Keratinocyte (primary cell): ENCODE measurements at regions not wholly inside any gene's neighbourhood (a gene's known extent, or its start where the extent isn't known, plus 50 kb on each side); places are given as distances from the start of the nearest gene placed in this dataset.

Source experiments
- DNase-seq: peaks from one replicate; pipeline ENCODE4 v3.0.0-alpha.2; 2011; ENCODE audit warnings: low read depth, missing footprints, low spot score
- FAIRE-seq: peaks from 2 replicates; lab custom pipeline; 2011; peaks lifted over from hg19 to GRCh38; lab: Jason Lieb, UNC
- H2AFZ ChIP-seq: 2 replicates; pipeline ENCODE4 v1.6.0; 2012; ENCODE audit warnings: low read length, control low read depth, inconsistent platforms; ENCODE audit not compliant: control insufficient read depth
- H3K27ac ChIP-seq: 2 replicates; pipeline ENCODE4 v1.5.1; 2011; ENCODE audit warnings: low read length; ENCODE audit not compliant: control insufficient read depth, insufficient read depth
- H3K27me3 ChIP-seq: 3 replicates; pipeline ENCODE4 v1.6.0; 2011; ENCODE audit warnings: low read length; ENCODE audit not compliant: control insufficient read depth, insufficient read depth; ENCODE audit errors: extremely low read depth
- H3K36me3 ChIP-seq, 2 experiments: 2 replicates in 1 of 2; 3 replicates in 1 of 2; pipeline ENCODE4 v1.5.1; 2011; ENCODE audit warnings: low read length in 2 of 2, mild to moderate bottlenecking in 1 of 2; ENCODE audit not compliant: control insufficient read depth in 2 of 2, insufficient read depth in 2 of 2; ENCODE audit errors: extremely low read depth in 1 of 2
- H3K4me1 ChIP-seq: 3 replicates; pipeline ENCODE4 v1.5.1; 2011; ENCODE audit warnings: low read length; ENCODE audit not compliant: control insufficient read depth, insufficient read depth; ENCODE audit errors: extremely low read depth
- H3K4me2 ChIP-seq: 3 replicates; pipeline ENCODE4 v1.6.0; 2011; ENCODE audit warnings: low read depth, low read length; ENCODE audit not compliant: control insufficient read depth, insufficient read depth; ENCODE audit errors: extremely low read depth
- H3K4me3 ChIP-seq, 3 experiments: fragments of 200-600 bp in 1 of 3; sonication (generic) in 1 of 3; 2 replicates in 2 of 3; 3 replicates in 1 of 3; pipeline ENCODE4 v1.5.1; 2011 to 2016; ENCODE audit warnings: low read length in 3 of 3, mild to moderate bottlenecking in 3 of 3, control low read depth in 2 of 3, inconsistent platforms in 1 of 3, low read depth in 1 of 3, mixed read lengths in 1 of 3, mixed run types in 1 of 3, moderate library complexity in 1 of 3; ENCODE audit not compliant: control insufficient read depth in 2 of 3, insufficient read depth in 2 of 3; ENCODE audit errors: extremely low read depth in 1 of 3
- H3K79me2 ChIP-seq: 2 replicates; pipeline ENCODE4 v1.6.0; 2012; ENCODE audit warnings: low read length; ENCODE audit not compliant: control insufficient read depth, insufficient read depth
- H3K9ac ChIP-seq: 3 replicates; pipeline ENCODE4 v1.6.0; 2011; ENCODE audit warnings: low read length; ENCODE audit not compliant: control insufficient read depth, insufficient read depth; ENCODE audit errors: extremely low read depth
- H3K9me1 ChIP-seq: 3 replicates; pipeline ENCODE4 v1.6.0; 2011; ENCODE audit warnings: low read length; ENCODE audit not compliant: control insufficient read depth, insufficient read depth; ENCODE audit errors: extremely low read depth
- H3K9me3 ChIP-seq: 2 replicates; pipeline ENCODE4 v1.5.1; 2012; ENCODE audit warnings: low read depth, low read length; ENCODE audit not compliant: control insufficient read depth
- H4K20me1 ChIP-seq: 3 replicates; pipeline ENCODE4 v1.6.0; 2011; ENCODE audit warnings: low read length; ENCODE audit not compliant: control insufficient read depth, insufficient read depth; ENCODE audit errors: extremely low read depth
- CTCF ChIP-seq, 3 experiments: IDR thresholded peaks in 1 of 3; conservative IDR thresholded peaks in 1 of 3; optimal IDR thresholded peaks in 1 of 3; 2 replicates in 2 of 3; 3 replicates in 1 of 3; pipeline versions ENCODE3 to v1.5.1; 2011; ENCODE audit warnings: low read length in 3 of 3, mild to moderate bottlenecking in 3 of 3, moderate library complexity in 2 of 3, control low read depth in 1 of 3, inconsistent platforms in 1 of 3; ENCODE audit not compliant: insufficient read depth in 2 of 3; ENCODE audit errors: extremely low read depth in 1 of 3
- EZH2 ChIP-seq: IDR thresholded peaks from one replicate; pipeline ENCODE4 v1.6.1; 2012; ENCODE audit warnings: inconsistent platforms, mild to moderate bottlenecking, low read length, moderate library complexity
- dilution Hi-C: fragments of 300-500 bp; cut with MboI; formaldehyde crosslinking; loops from one replicate; pipeline ENCODE4 v1.7.0; 2020; ENCODE audit warnings: low sequenced_read_pairs; ENCODE audit not compliant: extremely low pct_ligation_motif_present

- peaks cover 3% of the 10 kb centered on the region for H3K27me3 ChIP-seq
- no peak overlapping the region for H3K4me3 ChIP-seq
- dilution Hi-C loops, result no loop called here
- H3K36me3 ChIP-seq, result no peaks in the 10 kb centered on the region
- no peak overlapping the region for H3K9ac ChIP-seq
- FAIRE-seq (no peak), DNase-seq (no peak)
- no peaks in the 10 kb centered on the region for H3K9me3 ChIP-seq
- H3K79me2 ChIP-seq, result no peaks in the 10 kb centered on the region
- H3K4me2 ChIP-seq, result no peak overlapping the region
- H3K27ac ChIP-seq, result no peak overlapping the region
- H4K20me1 ChIP-seq, result no peaks in the 10 kb centered on the region
- H3K9me1 ChIP-seq, result no peaks in the 10 kb centered on the region
- H3K4me1 ChIP-seq, result no peaks in the 10 kb centered on the region
- TF ChIP-seq CTCF (optimal IDR thresholded peaks at IDR 0.05 in 1 of 3, IDR thresholded peaks at IDR 0.05 in 1 of 3, conservative IDR thresholded peaks at IDR 0.05 in 1 of 3; ENCODE audit: extremely low read depth in 1 of 3, insufficient read depth in 2 of 3, low read length in 3 of 3) (peak in 2 of 3 experiments; percentile 2 to 31), EZH2 (no peak)
- H2AFZ ChIP-seq, result no peak overlapping the region
These were observed 256.2 kb downstream of the FOXL1 start for GRCh38 chr16:86834451-86835035.

- DNase-seq (no peak), FAIRE-seq (no peak)
- no peaks in the 10 kb centered on the region for H3K9me3 ChIP-seq
- H3K9ac ChIP-seq, result no peak overlapping the region
- H3K27me3 ChIP-seq, result no peaks in the 10 kb centered on the region
- no peaks in the 10 kb centered on the region for H3K36me3 ChIP-seq
- H3K9me1 ChIP-seq, result no peaks in the 10 kb centered on the region
- H4K20me1 ChIP-seq, result no peaks in the 10 kb centered on the region
- TF ChIP-seq CTCF (optimal IDR thresholded peaks at IDR 0.05 in 1 of 3, IDR thresholded peaks at IDR 0.05 in 1 of 3, conservative IDR thresholded peaks at IDR 0.05 in 1 of 3; ENCODE audit: extremely low read depth in 1 of 3, insufficient read depth in 2 of 3, low read length in 3 of 3) (no peak), EZH2 (no peak)
- H2AFZ ChIP-seq, result no peak overlapping the region
- H3K27ac ChIP-seq, result no peak overlapping the region
- no peaks in the 10 kb centered on the region for H3K4me1 ChIP-seq
- H3K4me2 ChIP-seq, result no peak overlapping the region
- no peaks in the 10 kb centered on the region for H3K79me2 ChIP-seq
- no peak overlapping the region for H3K4me3 ChIP-seq
- dilution Hi-C loops, result no loop called here
These were observed 257.6 kb downstream of the FOXL1 start for GRCh38 chr16:86835982-86836381.
